ENCODE measurements at regions not wholly inside any gene's neighbourhood (a gene's known extent, or its start where the extent isn't known, plus 50 kb on each side); places are given as distances from the start of the nearest gene placed in this dataset.
"Not testable (repeated sequence)": the region's sequence is repeated elsewhere in the genome, so short reads cannot be mapped to it uniquely, and the experiment has no call there.

DNA sequence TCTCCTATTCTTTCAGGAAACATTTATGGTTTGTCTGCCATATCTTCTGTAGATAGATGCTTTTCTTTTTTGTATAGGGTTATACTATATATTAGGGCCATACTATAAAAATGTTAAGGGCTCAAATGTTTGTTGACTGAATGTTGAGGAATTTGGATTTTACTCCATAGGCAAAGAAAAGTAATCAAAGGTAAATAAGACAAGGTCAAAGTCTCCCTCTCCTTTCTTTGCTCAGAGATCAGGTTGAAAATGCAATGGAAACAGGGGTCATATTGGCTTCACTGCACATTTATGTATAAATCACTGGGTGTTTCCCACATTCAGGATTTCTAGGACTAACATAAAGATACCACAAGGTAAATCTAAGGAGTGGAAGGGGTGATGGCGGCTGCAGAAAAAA, 291.4 kb upstream of the FZD8 start:
- DNase-seq (ENCODE audit: low read depth) = no peak

DNA sequence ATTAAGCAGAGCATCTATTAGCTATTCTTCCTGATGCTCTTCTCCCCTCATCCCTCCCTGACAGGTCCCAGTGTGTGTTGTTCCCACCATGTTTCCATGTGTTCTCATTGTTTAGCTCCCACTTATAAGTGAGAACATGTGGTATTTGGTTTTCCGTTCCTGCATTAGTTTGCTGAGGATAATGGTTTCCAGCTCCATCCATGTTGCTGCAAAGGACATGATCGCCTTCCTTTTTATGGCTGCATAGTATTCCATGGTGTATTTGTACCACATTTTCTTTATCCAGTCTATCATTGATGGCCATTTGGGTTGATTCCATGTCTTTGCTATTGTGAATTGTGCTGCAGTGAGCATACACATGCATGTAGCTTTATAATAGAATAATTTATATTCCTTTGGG, 287.9 kb upstream of the FZD8 start:
- not testable (repeated sequence) for DNase-seq (ENCODE audit: low read depth)

DNA sequence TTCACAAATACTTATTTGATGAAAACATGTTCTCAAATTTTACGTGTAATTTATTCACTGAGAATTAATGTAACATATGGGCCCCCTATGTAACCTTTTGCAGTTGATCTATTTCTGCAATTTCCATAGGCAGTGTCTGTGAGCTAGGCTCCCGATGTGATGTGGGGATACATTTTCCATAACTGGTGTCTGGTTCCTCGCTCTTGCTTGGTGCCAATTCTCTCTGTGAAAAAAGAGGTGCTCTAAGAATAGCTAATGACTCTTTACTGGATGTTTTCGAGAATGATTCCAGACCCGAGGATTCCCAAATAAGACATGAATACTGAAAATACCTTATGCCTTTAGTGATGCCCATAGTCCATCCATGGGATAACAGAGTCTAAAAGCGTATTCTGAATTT, 286.7 kb upstream of the FZD8 start:
- DNase-seq (ENCODE audit: low read depth) = no peak

DNA sequence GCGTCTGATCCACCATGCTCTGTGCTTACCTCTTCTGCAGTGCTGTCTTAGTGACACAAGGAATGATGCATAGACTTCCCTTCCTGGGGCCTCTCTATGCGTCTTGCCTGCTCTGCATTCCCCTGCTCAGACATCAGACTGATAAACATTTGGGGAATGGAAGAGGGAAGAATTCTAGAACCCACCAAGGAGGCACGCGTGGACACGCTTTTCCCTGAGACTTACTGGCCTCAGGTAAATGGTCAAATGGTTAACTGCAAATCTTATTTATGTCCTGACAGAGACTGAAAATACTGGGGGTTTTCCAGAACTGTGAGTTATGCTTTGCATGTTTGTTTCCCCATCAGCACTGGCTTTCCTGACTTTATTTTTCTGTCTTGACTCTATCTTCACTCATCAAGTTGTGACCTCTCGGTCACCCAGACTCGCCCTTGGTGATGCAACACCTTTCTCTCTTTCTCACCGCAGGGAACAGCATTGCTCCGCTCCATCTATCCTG, 285.9 kb upstream of the FZD8 start:
- no peak for DNase-seq (ENCODE audit: low read depth)

DNA sequence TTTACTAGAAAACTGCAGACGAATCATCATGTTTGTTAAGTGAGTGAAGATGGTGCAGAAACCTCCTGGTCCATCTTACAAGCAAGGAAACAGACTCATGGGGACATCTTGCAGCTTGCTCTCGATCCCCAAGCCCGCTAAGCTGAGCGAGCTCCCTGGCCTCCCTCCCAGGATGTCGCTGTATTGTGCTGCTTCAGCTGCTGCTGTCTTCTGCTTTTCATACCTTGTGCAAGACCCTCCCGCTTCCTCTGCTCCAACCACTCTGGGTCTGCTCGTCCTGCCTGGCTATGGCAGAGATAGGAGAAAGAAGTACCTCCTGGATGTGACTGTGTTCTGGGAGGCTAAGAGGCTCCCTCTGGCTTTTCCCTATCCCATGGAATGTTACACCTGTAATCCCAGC, 285.2 kb upstream of the FZD8 start:
- no peak for DNase-seq (ENCODE audit: low read depth)

DNA sequence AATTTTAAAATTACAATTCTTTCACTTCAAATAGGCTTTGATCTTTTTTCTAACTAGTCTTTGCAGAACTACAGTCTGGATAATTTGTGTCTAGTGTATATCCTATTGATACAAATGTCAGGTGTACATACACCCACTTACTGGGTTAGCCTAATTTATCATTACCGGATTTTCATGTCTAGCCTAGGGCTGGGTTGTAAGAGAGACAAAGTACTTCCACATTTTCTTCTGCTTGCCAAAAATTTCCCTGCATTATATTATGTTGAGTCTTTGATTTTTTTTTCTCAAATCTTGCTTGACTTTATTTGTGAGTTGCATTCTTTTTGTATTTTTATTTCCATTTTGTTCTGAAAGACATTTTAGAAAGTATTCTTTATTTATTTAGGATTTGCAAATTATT, 284.8 kb upstream of the FZD8 start:
- no peak for DNase-seq (ENCODE audit: low read depth)

DNA sequence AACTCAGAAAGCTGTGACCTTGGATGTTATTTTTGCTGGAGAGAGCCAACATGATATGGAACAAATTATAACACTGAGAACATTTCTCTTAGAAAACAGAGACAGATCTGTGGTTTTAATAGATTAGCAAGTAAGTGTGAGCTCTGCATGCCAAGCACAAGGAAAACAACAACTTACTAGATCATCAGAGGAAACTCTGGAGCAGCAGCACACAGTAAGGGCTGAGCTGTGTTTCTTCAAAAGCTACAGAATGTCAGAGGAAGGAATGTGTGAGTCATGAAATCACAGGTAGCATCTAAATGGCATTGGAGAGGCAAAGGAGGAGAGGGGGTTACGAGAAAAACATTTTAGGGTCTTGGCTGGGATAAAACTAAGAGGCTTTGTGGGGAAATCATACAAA, 283.4 kb upstream of the FZD8 start:
- DNase-seq (ENCODE audit: low read depth) = no peak

DNA sequence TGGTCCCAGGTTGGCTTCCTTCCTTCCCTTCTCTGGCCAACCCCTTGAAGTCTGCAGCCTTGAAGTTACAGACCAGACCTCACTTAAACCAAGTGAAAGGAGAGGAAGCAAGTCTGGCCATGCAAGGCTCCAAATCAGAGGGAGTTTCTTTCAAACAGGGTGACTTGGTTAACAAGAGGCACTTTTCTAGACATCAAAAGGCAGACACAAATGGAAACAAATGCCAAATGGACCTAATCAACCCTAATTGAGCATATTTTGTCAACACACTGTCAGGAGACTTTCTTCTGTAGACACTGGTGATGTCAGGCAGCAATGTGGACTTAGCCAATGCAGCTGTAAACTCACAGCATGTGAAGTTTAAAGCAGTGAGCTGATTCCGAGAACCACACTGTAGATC, 282.7 kb upstream of the FZD8 start:
- DNase-seq (ENCODE audit: low read depth) = no peak

DNA sequence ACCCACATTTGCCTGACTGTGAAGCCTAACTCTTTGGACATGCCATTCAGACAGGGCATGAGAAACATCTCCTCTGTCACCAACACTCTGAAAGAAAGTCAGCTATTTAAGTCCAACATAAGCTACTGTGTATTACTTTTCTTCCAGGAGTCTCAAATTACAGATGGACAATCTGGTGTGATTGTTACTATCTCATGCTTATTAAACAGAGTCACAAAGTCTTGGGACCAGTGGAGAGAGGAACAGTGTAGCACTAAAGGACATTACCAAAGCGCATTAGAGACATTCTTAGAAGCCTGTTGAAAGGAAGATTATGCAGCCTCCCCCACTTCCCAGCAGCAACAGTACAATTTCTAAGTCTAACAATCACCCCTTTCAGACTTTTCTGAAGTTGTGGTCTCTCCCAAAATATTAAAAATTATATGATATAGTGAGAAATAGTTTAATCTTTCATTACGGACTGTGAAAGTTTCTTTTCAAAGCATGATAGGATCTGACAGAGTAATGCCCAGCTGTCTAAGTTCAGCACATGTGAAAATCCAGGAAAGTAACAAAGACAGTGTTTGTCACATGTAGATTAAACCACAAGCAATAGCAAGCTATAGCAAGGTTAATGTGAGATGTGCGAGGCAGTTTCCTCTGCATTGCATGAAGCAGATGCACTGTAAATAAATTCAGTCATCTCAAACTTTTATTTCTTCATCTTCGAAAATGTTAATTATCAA, 280.9 kb upstream of the FZD8 start:
- no peak for DNase-seq (ENCODE audit: low read depth)

DNA sequence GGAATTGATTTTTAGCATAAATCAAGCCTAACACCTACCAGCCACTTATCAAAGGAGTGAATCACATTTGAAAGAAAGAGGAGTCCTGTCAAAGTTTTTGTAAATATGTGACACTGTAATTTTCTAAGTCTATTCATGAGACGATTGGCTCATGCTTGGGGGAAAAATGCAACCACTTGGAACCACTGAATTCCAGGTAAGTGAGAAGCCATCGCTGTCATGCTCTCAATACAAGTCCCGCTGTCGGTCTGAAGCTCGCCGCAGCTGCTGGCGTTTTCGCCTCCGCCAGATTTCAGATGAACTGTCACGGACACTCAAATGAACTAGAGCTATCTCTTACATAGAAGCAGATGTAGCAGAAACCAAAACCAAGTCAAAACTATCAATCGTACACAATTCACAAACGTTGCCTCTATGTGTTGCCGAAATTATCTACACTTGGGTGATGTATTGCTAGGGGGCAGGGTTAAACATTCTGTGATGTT, 279.8 kb upstream of the FZD8 start:
- DNase-seq (ENCODE audit: low read depth) = no peak

DNA sequence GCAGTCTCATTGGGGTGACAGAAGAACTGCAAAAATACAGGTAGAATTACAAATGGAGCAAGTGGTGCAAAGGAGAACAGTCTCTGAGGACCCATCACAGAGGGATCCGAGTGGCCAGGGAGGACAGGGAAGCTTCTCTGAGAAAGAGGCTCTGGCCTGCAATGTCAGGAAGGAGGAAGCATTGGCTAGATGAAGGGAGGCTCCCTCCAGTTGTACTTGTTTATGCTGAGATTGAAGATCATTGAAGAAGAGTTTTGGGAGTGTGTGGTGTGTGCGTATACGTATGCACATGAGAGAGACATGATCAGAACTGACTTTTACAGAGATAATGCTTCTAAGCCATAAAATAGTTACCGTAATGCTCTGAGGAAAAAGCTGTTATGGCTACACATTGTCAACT, 274.7 kb upstream of the FZD8 start:
- no peak for DNase-seq (ENCODE audit: low read depth)

DNA sequence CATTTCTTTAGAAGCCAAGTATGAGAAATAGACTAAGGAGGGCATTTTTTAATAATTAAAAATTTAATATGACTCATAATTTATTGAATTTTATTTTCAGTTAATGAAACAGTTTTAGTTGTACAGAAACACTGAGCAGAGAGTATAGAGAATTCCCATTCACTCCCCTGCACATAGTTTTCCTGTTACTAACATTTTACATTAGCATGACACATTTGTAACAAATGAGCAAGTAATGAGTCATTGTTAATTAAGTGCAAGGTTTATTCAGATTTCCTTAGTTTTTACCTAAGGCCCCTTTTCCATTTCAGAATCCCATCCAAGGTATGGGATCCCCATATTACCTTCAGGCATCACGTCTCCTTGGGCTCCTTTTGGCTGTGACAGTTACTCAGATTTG, 271.5 kb upstream of the FZD8 start:
- no peak for DNase-seq (ENCODE audit: low read depth)

DNA sequence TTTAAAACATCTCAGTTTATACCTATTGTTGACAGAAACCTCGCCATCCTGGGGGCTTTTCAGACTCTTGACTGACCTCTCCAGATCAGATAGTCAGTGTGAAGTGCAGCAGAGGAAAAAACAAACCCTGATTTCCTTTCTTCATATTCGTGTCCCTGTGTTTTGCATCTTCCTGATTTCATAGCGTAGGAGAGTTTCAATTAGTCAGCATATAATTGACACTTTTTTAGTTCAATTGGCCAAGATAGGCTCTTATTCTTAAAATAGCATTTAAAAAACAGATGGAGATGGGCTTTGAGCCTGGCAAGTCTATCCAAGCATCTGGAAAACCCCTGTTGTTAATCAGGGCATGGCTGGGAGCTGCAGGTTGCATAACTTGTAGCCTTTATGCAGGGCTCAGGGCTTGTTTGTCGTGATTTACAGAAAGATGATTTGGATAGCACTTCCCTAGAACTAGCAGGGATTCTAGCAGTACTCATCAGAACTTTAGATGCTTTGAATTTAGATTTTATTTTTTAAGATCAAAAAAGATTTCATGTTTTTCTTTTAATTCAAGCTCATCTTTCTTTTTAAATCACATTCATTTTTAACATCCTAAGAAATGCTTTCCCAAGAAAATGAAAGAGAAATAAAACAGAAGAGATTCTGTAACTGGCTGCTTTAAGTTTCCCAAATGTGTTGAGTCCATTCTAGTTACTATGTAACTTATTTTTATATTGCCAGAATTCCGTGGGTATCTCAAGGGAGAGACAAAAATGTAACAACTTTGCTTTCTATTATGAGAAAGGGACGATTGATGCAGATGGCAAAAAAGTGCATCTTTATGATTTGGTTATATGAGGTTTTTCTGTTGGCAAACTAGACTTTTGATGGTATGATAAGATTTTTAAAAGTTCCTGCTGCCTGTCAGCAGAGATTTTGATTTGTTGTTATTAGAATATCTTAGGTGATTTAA, 270.8 kb upstream of the FZD8 start:
- DNase-seq (ENCODE audit: low read depth) = no peak

DNA sequence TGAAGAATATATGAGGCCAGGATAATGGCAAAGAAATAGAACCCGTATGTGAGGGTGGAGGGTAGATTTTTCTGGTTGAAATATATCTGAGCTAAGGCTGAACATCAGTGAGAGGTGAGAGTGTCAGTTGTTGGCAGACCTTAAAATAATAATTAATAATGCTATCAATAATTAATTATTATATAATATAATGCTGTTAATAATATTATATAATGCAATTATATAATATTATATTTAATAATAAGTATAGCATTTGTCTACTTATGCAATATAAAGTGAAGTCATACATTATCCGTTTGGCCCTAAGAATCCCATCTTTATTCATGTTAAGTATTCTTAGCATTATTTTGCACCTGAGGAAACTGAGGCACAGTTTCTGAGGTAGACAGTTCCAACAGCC, 269.9 kb upstream of the FZD8 start:
- DNase-seq (ENCODE audit: low read depth) = no peak

DNA sequence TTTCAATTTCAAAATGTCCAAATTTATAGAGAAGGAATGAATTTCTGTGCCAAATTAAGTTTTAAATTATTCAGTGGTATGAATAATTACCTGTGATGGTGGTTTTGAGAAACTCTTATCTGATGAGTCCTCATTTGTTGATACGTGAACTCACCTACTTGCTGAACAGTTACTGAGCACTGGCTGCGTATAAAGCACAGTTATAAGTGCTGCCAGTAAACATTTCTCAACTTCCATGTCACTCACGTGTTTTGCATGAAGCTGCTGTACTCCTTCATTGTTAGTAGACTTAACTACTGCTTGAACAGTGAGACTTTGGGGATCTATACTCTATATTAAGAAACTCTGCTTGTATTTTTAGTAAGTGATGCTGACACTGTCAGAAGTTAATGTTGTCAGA, 269.1 kb upstream of the FZD8 start:
- DNase-seq (ENCODE audit: low read depth) = no peak

DNA sequence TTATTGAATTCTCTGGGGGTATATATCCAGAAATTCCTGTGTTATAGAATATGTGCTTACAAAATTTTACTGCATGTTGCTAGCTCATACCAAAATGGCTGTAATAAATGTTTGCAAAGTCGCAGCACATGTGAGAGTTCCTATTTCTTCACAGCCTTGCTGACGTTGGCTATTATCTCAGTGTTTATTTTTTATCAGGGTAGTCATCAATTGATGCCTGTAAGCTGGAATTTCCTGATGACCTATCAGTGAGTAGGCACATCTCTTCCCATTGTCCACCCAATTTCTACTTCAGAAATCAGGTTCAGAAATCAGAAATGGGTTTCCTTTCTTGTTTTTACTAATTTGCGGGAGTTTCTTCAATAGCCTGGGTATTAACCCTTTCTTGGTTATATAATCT, 268.1 kb upstream of the FZD8 start:
- DNase-seq (ENCODE audit: low read depth) = no peak

DNA sequence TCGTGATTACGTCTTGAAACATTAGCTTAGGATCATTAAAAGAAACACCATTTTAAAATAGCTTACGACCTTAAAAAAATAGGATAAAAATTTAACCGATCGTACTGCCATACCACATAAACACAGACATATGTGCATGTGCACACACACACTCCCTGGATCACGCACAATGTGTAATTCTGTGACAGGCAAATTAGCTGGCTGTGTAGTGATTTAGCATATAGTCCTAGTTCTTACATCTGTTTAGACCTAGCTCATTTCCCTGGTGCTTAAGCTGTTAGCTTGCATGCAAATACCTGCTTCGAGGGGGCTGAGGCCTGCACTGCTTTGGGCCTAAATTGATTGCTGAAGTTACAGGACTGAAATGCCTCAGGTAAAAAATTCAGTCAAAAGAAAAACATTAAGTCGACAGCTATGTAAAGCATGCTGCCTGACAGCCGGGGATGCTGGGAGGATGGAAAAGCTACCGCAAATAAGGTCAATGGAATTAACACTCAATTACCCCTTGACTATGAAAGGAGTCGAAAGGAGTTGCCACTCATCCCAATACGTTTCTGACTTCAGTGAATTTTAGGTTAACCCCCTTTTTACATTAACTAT, 267.1 kb upstream of the FZD8 start:
- no peak for DNase-seq (ENCODE audit: low read depth)

DNA sequence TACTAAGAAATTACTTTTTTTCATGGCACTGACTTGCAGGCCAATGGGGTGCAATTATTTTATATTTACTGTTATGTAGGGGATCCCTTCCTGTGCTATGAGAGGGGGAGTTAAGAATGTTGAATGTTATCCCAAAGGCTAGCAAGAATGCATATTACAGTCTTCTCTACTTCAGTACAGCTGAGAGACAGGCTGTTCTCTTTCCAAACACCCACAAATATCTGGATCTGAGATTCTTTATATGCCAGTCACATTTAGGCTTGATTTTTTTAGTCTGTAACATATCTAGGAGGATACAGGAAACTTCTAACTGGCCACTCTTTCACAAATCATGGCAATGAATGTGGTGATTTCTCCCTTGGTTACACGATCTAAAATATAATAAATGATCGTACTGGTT, 266.4 kb upstream of the FZD8 start:
- DNase-seq (ENCODE audit: low read depth) = no peak

DNA sequence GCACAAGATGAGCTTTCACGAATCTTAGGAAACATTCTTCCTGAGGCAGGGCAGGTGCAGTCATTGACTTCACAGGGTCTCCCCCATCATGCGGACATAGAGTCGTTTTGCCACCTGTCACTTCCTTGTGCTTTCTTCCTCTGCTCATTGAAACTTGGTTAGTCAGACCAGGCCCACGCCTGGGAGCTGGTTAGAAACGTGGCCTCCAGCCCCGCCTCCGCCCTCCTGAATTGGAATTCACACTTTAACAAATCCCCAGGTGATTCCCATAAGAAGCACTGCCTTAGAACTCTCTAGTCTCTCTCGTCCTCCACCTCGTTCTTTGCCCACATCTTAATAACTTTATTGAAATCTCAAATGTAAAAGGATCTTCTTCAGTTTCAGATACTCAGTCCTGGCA, 265.5 kb upstream of the FZD8 start:
- DNase-seq (ENCODE audit: low read depth) = no peak

DNA sequence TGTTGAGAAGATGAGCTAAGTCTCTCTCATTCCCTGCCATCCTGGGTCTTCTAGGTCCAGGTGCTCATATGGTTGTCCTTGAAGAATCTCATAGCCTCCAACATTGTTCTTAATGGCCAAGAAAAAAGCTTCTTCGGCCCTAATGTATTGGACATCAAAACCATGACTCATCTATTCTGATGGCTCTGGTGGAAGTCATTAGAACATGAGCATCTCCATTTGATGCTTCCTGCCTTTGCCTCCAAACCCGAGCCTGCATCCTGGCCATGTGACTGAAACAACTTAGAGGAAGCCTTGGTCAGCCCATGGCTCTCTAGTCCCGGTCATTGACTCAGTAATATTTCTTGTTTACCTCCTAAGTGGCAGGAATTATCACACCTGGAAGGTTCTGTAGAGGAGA, 264.1 kb upstream of the FZD8 start:
- DNase-seq (ENCODE audit: low read depth) = no peak

DNA sequence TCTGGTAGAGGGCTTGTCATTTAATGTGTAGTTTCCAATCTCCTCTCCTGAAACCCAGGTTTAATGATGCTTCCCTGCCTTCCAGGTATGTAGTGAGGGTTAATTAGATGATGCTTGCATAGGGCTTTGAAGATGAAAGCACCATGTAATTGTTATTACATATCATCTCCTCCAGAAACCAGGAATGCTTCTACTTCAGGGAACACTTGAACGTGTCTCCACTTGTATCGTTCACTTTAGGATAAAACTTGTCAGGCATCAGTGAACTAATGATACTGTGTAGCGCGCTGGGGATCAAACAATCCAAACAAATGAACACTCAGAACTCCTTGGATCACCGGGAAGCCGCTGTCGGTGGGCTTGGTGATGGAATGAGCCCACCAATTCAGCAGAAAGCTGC, 260.9 kb upstream of the FZD8 start:
- no peak for DNase-seq (ENCODE audit: low read depth)

DNA sequence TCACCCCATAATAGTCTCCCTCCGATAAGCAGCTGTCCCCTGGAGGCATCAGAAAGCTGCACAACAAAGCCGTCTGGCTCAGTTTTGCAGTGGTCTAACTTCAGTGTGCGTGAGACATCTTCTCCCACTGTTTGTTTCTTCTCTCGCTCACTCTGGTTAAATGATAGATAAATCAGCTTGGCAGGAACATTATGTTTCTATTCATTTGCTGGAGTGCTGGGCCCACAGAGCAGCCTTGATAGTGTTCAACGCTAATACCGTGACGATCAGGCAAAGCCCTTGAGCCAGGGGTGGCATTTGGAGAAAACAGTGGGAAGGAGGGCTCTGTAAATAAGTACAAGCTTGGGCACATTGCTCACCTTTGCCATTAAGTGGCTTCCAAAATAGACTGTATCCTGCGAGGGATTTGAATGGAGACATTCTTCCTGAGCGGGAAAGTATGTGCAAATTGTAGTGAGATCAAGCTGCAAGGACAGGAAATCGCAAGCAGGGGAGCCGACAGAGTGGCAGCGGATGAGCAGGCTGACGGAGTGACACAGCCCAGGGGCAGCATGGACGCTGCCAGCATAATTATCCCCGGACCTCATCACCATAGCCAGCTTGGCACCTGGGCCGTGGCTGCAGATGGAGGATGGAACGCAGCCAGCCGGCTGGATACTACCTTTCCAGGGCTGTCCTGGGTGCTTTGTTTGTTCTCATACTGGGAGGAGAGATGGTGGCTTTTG, 256.8 kb upstream of the FZD8 start:
- DNase-seq (ENCODE audit: low read depth) = no peak

Data from stimulated activated CD8-positive, alpha-beta memory T cell treated with anti-CD3 and anti-CD28 coated beads, Interleukin-12 subunit alpha, Interleukin-12 subunit beta, amount 100 ng/mL, for 1 hour (primary cell).